IMR-90 (cell line): ENCODE measurements at regions not wholly inside any gene's neighbourhood (a gene's known extent, or its start where the extent isn't known, plus 50 kb on each side); places are given as distances from the start of the nearest gene placed in this dataset.

Experiments used
- ATAC-seq: fragments of 200-7000 bp; cut with Tn5 transposase; 2 replicates; pipeline ENCODE4 v1.9.1; 2020; ENCODE audit warnings: low read depth, mild to moderate bottlenecking, moderate library complexity
- BruUV-seq: library from RNA; stranded (reverse); fragments of 400-500 nt; replicated peaks from 2 replicates; lab custom pipeline; 2021; lab: Mats Ljungman, UMichigan
- CTCF ChIA-PET: fragments of 300-600 bp; formaldehyde crosslinking; extraction: SDS; loops from one replicate; lab custom pipeline; 2021; ENCODE audit warnings: antibody characterized with exemption; lab: Yijun Ruan, JAX
- POLR2A ChIA-PET: fragments of 300-600 bp; sonication (Branson Sonifier 250); formaldehyde crosslinking; loops from one replicate; lab custom pipeline; 2022; ENCODE audit warnings: antibody characterized with exemption; ENCODE audit not compliant: unreplicated experiment; lab: Charles Lee
- DNase-seq: peaks from one replicate; pipeline ENCODE4 v3.0.0; 2013
- H2AFZ ChIP-seq: replicated peaks from 2 replicates; pipeline ENCODE3; 2013; ENCODE audit warnings: low read length, mild to moderate bottlenecking; ENCODE audit not compliant: poor library complexity
- H2AK5ac ChIP-seq: 2 replicates; pipeline ENCODE4 v1.6.1; 2013; ENCODE audit warnings: low read depth, low read length, inconsistent platforms
- H2AK9ac ChIP-seq: replicated peaks from 2 replicates; pipeline ENCODE3; 2013; ENCODE audit warnings: mild to moderate bottlenecking, low read depth, low read length, moderate library complexity; ENCODE audit not compliant: poor library complexity
- H2BK120ac ChIP-seq: 2 replicates; pipeline ENCODE4 v1.6.1; 2013; ENCODE audit warnings: low read depth, low read length, inconsistent platforms
- H2BK15ac ChIP-seq: 3 replicates; pipeline ENCODE4 v1.6.1; 2013; ENCODE audit warnings: low read depth, low read length, inconsistent platforms
- H2BK20ac ChIP-seq: 2 replicates; pipeline ENCODE4 v1.6.1; 2013; ENCODE audit warnings: low read depth, mild to moderate bottlenecking, inconsistent platforms, low read length, moderate library complexity
- H2BK5ac ChIP-seq: 2 replicates; pipeline ENCODE4 v1.6.1; 2013; ENCODE audit warnings: mild to moderate bottlenecking, low read depth, low read length, inconsistent platforms; ENCODE audit not compliant: poor library complexity, severe bottlenecking
- H3K14ac ChIP-seq: replicated peaks from 2 replicates; pipeline ENCODE4 v1.6.1; 2013; ENCODE audit warnings: low read depth, low read length, inconsistent platforms
- H3K18ac ChIP-seq: 2 replicates; pipeline ENCODE4 v1.6.1; 2013; ENCODE audit warnings: low read depth, low read length, control low read depth
- H3K23ac ChIP-seq: 2 replicates; pipeline ENCODE4 v1.6.1; 2013; ENCODE audit warnings: low read depth, low read length, inconsistent platforms
- H3K27ac ChIP-seq: 2 replicates; pipeline ENCODE4 v1.5.1; 2013; ENCODE audit warnings: mild to moderate bottlenecking, control low read depth, low read length; ENCODE audit not compliant: insufficient read depth
- H3K27me3 ChIP-seq: 2 replicates; pipeline ENCODE4 v1.6.1; 2013; ENCODE audit warnings: low read length; ENCODE audit not compliant: control insufficient read depth, insufficient read depth
- H3K36me3 ChIP-seq: 2 replicates; pipeline ENCODE4 v1.6.1; 2013; ENCODE audit warnings: low read length, mixed read lengths; ENCODE audit not compliant: control insufficient read depth, insufficient read depth
- H3K4ac ChIP-seq: 2 replicates; pipeline ENCODE4 v1.6.1; 2013; ENCODE audit warnings: low read depth, low read length, inconsistent platforms
- H3K4me1 ChIP-seq: 2 replicates; pipeline ENCODE4 v1.6.1; 2013; ENCODE audit warnings: low read length, mixed read lengths; ENCODE audit not compliant: control insufficient read depth, insufficient read depth
- H3K4me2 ChIP-seq: 2 replicates; pipeline ENCODE4 v1.6.1; 2013; ENCODE audit warnings: low read depth, mild to moderate bottlenecking, control low read depth, low read length, moderate library complexity
- H3K4me3 ChIP-seq: 2 replicates; pipeline ENCODE4 v1.5.1; 2013; ENCODE audit warnings: low read depth, mild to moderate bottlenecking, control low read depth, low read length, moderate library complexity; ENCODE audit not compliant: insufficient read depth
- H3K56ac ChIP-seq: 2 replicates; pipeline ENCODE4 v1.6.1; 2013; ENCODE audit warnings: low read length, inconsistent platforms; ENCODE audit not compliant: insufficient read depth; ENCODE audit errors: extremely low read depth
- H3K79me1 ChIP-seq, 2 experiments: 2 replicates each; pipeline ENCODE4 v1.6.1; 2013; ENCODE audit warnings: low read length in 2 of 2, inconsistent platforms in 1 of 2, low read depth in 1 of 2
- H3K9ac ChIP-seq: 2 replicates; pipeline ENCODE4 v1.6.1; 2013; ENCODE audit warnings: low read depth, low read length, control low read depth
- H3K9me1 ChIP-seq: 2 replicates; pipeline ENCODE4 v1.6.1; 2013; ENCODE audit warnings: low read length, inconsistent platforms; ENCODE audit not compliant: insufficient read depth
- H3K9me3 ChIP-seq: 2 replicates; pipeline ENCODE4 v1.6.1; 2013; ENCODE audit warnings: low read length; ENCODE audit not compliant: control insufficient read depth, insufficient read depth
- H4K20me1 ChIP-seq: 2 replicates; pipeline ENCODE4 v1.6.1; 2013; ENCODE audit warnings: low read length, inconsistent platforms; ENCODE audit not compliant: insufficient read depth
- H4K5ac ChIP-seq: 2 replicates; pipeline ENCODE4 v1.6.1; 2013; ENCODE audit warnings: mild to moderate bottlenecking, low read depth, low read length, control low read depth
- H4K8ac ChIP-seq, 2 experiments: 2 replicates each; pipeline ENCODE4 v1.6.1; 2013; ENCODE audit warnings: low read depth in 2 of 2, low read length in 2 of 2, control low read depth in 1 of 2, inconsistent platforms in 1 of 2
- H4K91ac ChIP-seq: 2 replicates; pipeline ENCODE4 v1.6.1; 2013; ENCODE audit warnings: low read depth, low read length, inconsistent platforms; ENCODE audit not compliant: insufficient read depth
- BHLHE40 ChIP-seq: fragments of 150-350 bp; IDR thresholded peaks from 2 replicates; pipeline ENCODE4 v1.6.1; 2016; ENCODE audit warnings: mild to moderate bottlenecking, low read depth, low read length
- FOS ChIP-seq: fragments of 150-350 bp; IDR thresholded peaks from 2 replicates; pipeline ENCODE4 v1.6.1; 2016; ENCODE audit warnings: low read depth, low read length
- MAZ ChIP-seq: IDR thresholded peaks from 2 replicates; pipeline ENCODE4 v1.6.1; 2012; ENCODE audit warnings: low read depth, mild to moderate bottlenecking, low read length, improper control_type of control experiment, moderate library complexity, borderline replicate concordance
- POLR2A ChIP-seq: IDR thresholded peaks from 2 replicates; pipeline ENCODE4 v1.6.1; 2012; ENCODE audit warnings: mild to moderate bottlenecking, low read depth, low read length
- USF2 ChIP-seq: fragments of 150-350 bp; IDR thresholded peaks from 2 replicates; pipeline ENCODE4 v1.6.1; 2017; ENCODE audit warnings: mild to moderate bottlenecking, antibody characterized with exemption, low read length, low read depth
- WGBS, 2 experiments: methylation state at CpG; one replicate each; pipeline versions ENCODE4 v1.1.5 to v1.1.7; 2013; ENCODE audit warnings: missing lambda C conversion rate in 2 of 2; ENCODE audit not compliant: insufficient read length in 1 of 2; ENCODE audit errors: extremely low coverage in 2 of 2; 5-methylcytosine and 5-hydroxymethylcytosine counted together
- dilution Hi-C: fragments of 300-500 bp; cut with HindIII; formaldehyde crosslinking; loops from one replicate; pipeline ENCODE4 v1.14.3; 2018; ENCODE audit warnings: low sequenced_read_pairs; ENCODE audit not compliant: unreplicated experiment
- in situ Hi-C: fragments of 300-500 bp; cut with MboI; formaldehyde crosslinking; loops from 3 replicates; pipeline ENCODE4 v1.14.3; 2019; ENCODE audit warnings: low sequenced_read_pairs, inconsistent platforms, mixed read lengths
- intact Hi-C: fragments of 100-400 bp; cut with micrococcal nuclease; formaldehyde crosslinking; loops from 2 replicates; pipeline ENCODE4 v1.10.0; 2022

DNA sequence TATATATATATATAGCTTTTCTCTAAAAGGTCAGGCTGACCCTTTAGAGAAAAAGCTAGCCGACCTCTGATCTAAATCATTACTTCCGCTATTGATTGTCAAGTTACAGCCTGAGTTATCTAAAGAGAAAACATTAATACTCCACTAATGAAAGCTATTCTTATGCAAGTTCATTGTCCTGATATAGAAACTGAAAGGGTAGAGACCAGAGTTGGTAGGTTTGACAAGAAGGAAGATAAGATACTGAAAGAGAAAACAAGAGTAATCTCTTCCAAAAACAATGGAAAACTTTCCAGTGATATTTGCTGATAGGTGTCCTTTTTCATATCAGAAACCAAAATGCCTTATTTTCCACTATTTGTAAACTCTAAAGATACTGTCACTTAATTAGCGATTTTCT lies 62.8 kb upstream of the SLC39A10 start:
- ATAC-seq (no peak), DNase-seq (no peak)
- H2BK5ac ChIP-seq = no peak overlapping the region
- no peak overlapping the region for H2AK9ac ChIP-seq
- no peak overlapping the region for H2BK15ac ChIP-seq
- H4K91ac ChIP-seq = no peak overlapping the region
- no peaks in the 10 kb centered on the region for H3K27me3 ChIP-seq
- WGBS, 2 experiments = no CpG with 5 or more reads among the region's 3 CpGs
- H2AK5ac ChIP-seq = no peak overlapping the region
- H3K27ac ChIP-seq = no peak overlapping the region
- H2BK20ac ChIP-seq = no peak overlapping the region
- no peak overlapping the region for H3K4ac ChIP-seq
- H2AFZ ChIP-seq = no peak overlapping the region
- no peak overlapping the region for H3K9ac ChIP-seq
- no peak overlapping the region for H3K14ac ChIP-seq
- H3K18ac ChIP-seq = no peak overlapping the region
- H4K5ac ChIP-seq = no peak overlapping the region
- no peak overlapping the region for H3K23ac ChIP-seq
- in situ Hi-C loops (no loop called here), dilution Hi-C loops (no loop called here), intact Hi-C loops (no loop called here)
- H3K9me3 ChIP-seq = no peaks in the 10 kb centered on the region
- no peak overlapping the region for H2BK120ac ChIP-seq
- no peaks in the 10 kb centered on the region for H3K4me1 ChIP-seq
- H3K4me2 ChIP-seq = peak overlapping the region; percentile 21; the same call in 1 of the 2 replicates
- H3K56ac ChIP-seq = no peak overlapping the region
- no peaks in the 10 kb centered on the region for H3K9me1 ChIP-seq
- no peaks in the 10 kb centered on the region for H3K79me1 ChIP-seq
- POLR2A ChIA-PET = interaction anchor here (0.9 kb wide), 1 partner anchor 15 kb away, joined by 3 read pairs; no protein-coding TSS in a partner anchor
- no peak overlapping the region for H3K4me3 ChIP-seq
- no TSS peak for BruUV-seq
- H3K36me3 ChIP-seq = no peaks in the 10 kb centered on the region
- CTCF ChIA-PET = interaction anchor here (1.0 kb wide), 1 partner anchor 18 kb away, joined by 3 read pairs; no protein-coding TSS in a partner anchor
- H4K20me1 ChIP-seq = no peaks in the 10 kb centered on the region
- H4K8ac ChIP-seq = no peak overlapping the region; a peak in 1 of 4 replicates
- TF ChIP-seq MAZ (no peak), USF2 (no peak), FOS (no peak), BHLHE40 (no peak), POLR2A (no peak)
